ENCODE measurements at regions not wholly inside any gene's neighbourhood (a gene's known extent, or its start where the extent isn't known, plus 50 kb on each side); places are given as distances from the start of the nearest gene placed in this dataset.

GRCh38 chr3:103629391-103629790 lies 1194.6 kb downstream of the ZPLD1 start:
- ATAC-seq (no peak), DNase-seq (no peak)

- no peak for DNase-seq
- ATAC-seq = no peak
Observed at GRCh38 chr3:103644450-103644849, 1209.6 kb downstream of the ZPLD1 start.

- no peak for ATAC-seq
- no peak for DNase-seq
Observed at GRCh38 chr3:103653996-103654395, 1219.2 kb downstream of the ZPLD1 start.

- ATAC-seq = no peak
Observed at GRCh38 chr3:103657756-103658155, 1222.9 kb downstream of the ZPLD1 start.

GRCh38 chr3:103660810-103661209 lies 1226.0 kb downstream of the ZPLD1 start:
- ATAC-seq (no peak), DNase-seq (no peak)

More at GRCh38 chr3:103657756-103658155, 1222.9 kb downstream of the ZPLD1 start:
- DNase-seq = no peak

GRCh38 chr3:103662591-103662990 lies 1227.8 kb downstream of the ZPLD1 start:
- ATAC-seq (no peak), DNase-seq (no peak)

- DNase-seq (no peak), ATAC-seq (no peak)
Observed at GRCh38 chr3:103672346-103672745, 1237.5 kb downstream of the ZPLD1 start.

GRCh38 chr3:103684904-103685303 lies 1250.1 kb downstream of the ZPLD1 start:
- no peak for ATAC-seq
- no peak for DNase-seq

- ATAC-seq = no peak
Observed at GRCh38 chr3:103685939-103686338, 1251.1 kb downstream of the ZPLD1 start.

GRCh38 chr3:103690536-103690935 lies 1255.7 kb downstream of the ZPLD1 start:
- DNase-seq = no peak

More at GRCh38 chr3:103685939-103686338, 1251.1 kb downstream of the ZPLD1 start:
- DNase-seq = no peak

GRCh38 chr3:103693831-103694230 lies 1259.0 kb downstream of the ZPLD1 start:
- DNase-seq = no peak
- no peak for ATAC-seq

More at GRCh38 chr3:103690536-103690935, 1255.7 kb downstream of the ZPLD1 start:
- no peak for ATAC-seq

GRCh38 chr3:103698646-103699045 lies 1263.8 kb downstream of the ZPLD1 start:
- ATAC-seq = no peak
- no peak for DNase-seq

- no peak for ATAC-seq
- DNase-seq = no peak
Observed at GRCh38 chr3:103699228-103699627, 1264.4 kb downstream of the ZPLD1 start.

GRCh38 chr3:103705641-103706040 lies 1270.8 kb downstream of the ZPLD1 start:
- no peak for DNase-seq
- no peak for ATAC-seq

- no peak for ATAC-seq
- no peak for DNase-seq
Observed at GRCh38 chr3:103706671-103707070, 1271.9 kb downstream of the ZPLD1 start.

- ATAC-seq = no peak
Observed at GRCh38 chr3:103711670-103712069, 1276.9 kb downstream of the ZPLD1 start.

GRCh38 chr3:103712320-103713008 lies 1277.6 kb downstream of the ZPLD1 start:
- no peak for DNase-seq

More at GRCh38 chr3:103711670-103712069, 1276.9 kb downstream of the ZPLD1 start:
- DNase-seq = no peak

GRCh38 chr3:103729547-103729946 lies 1294.7 kb downstream of the ZPLD1 start:
- DNase-seq = no peak
- ATAC-seq = no peak

More at GRCh38 chr3:103712320-103713008, 1277.6 kb downstream of the ZPLD1 start:
- ATAC-seq = no peak

GRCh38 chr3:103730744-103731143 lies 1295.9 kb downstream of the ZPLD1 start:
- ATAC-seq (no peak), DNase-seq (no peak)

- ATAC-seq (no peak), DNase-seq (no peak)
Observed at GRCh38 chr3:103752986-103753385, 1318.2 kb downstream of the ZPLD1 start.

- DNase-seq = no peak
- ATAC-seq = no peak
Observed at GRCh38 chr3:103767635-103768034, 1332.8 kb downstream of the ZPLD1 start.

- ATAC-seq = no peak
- no peak for DNase-seq
Observed at GRCh38 chr3:103785017-103785416, 1350.2 kb downstream of the ZPLD1 start.

GRCh38 chr3:103785537-103785936 lies 1350.7 kb downstream of the ZPLD1 start:
- no peak for DNase-seq
- ATAC-seq = no peak

- no peak for DNase-seq
- ATAC-seq = no peak
Observed at GRCh38 chr3:103786296-103786695, 1351.5 kb downstream of the ZPLD1 start.
